Endothelial cell (in vitro differentiated cells): ENCODE measurements at regions not wholly inside any gene's neighbourhood (a gene's known extent, or its start where the extent isn't known, plus 50 kb on each side); places are given as distances from the start of the nearest gene placed in this dataset.

Experiments
- DNase-seq: peaks from one replicate; pipeline ENCODE4 v3.0.0; 2021; ENCODE audit warnings: low spot score
- H3K27ac Mint-ChIP-seq: one replicate; pipeline ENCODE4 v1.8.0; 2021; ENCODE audit warnings: mixed read lengths, inconsistent platforms; ENCODE audit not compliant: unreplicated experiment
- H3K27me3 Mint-ChIP-seq: one replicate; pipeline ENCODE4 v1.8.0; 2021; ENCODE audit warnings: mild to moderate bottlenecking, moderate library complexity, mixed read lengths, inconsistent platforms; ENCODE audit not compliant: unreplicated experiment
- H3K36me3 Mint-ChIP-seq: one replicate; pipeline ENCODE4 v1.8.0; 2021; ENCODE audit warnings: mild to moderate bottlenecking, low read depth, mixed read lengths, inconsistent platforms; ENCODE audit not compliant: unreplicated experiment
- H3K4me1 Mint-ChIP-seq: one replicate; pipeline ENCODE4 v1.8.0; 2021; ENCODE audit warnings: mild to moderate bottlenecking, mixed read lengths, inconsistent platforms; ENCODE audit not compliant: unreplicated experiment
- H3K4me3 Mint-ChIP-seq: one replicate; pipeline ENCODE4 v1.8.0; 2021; ENCODE audit warnings: mild to moderate bottlenecking, mixed read lengths, inconsistent platforms; ENCODE audit not compliant: unreplicated experiment
- H3K9me3 Mint-ChIP-seq: one replicate; pipeline ENCODE4 v1.8.0; 2021; ENCODE audit warnings: mixed read lengths, inconsistent platforms; ENCODE audit not compliant: unreplicated experiment
- CTCF ChIP-seq: fragments of 200-600 bp; sonication (generic); IDR thresholded peaks from one replicate; pipeline ENCODE4 v1.5.0; 2021; ENCODE audit warnings: antibody characterized with exemption; ENCODE audit not compliant: unreplicated experiment

GRCh38 chr13:84741253-84741652, 859.0 kb upstream of the SLITRK1 start:
- Mint-ChIP-seq H3K36me3 (no peaks in the 10 kb centered on the region), H3K9me3 (no peaks in the 10 kb centered on the region), H3K4me3 (no peak overlapping the region), H3K4me1 (peaks cover 36% of the 10 kb centered on the region), H3K27ac (peak overlapping the region; percentile 2), H3K27me3 (no peaks in the 10 kb centered on the region)
- no peak for DNase-seq
- TF ChIP-seq CTCF = no peak

- H3K27ac Mint-ChIP-seq = no peak overlapping the region
- no peaks in the 10 kb centered on the region for H3K36me3 Mint-ChIP-seq
- DNase-seq = no peak
- peaks cover 43% of the 10 kb centered on the region for H3K4me1 Mint-ChIP-seq
- no peaks in the 10 kb centered on the region for H3K27me3 Mint-ChIP-seq
- no peak overlapping the region for H3K4me3 Mint-ChIP-seq
- H3K9me3 Mint-ChIP-seq = no peaks in the 10 kb centered on the region
- no peak for TF ChIP-seq CTCF
Observed at GRCh38 chr13:84739021-84739420, 856.7 kb upstream of the SLITRK1 start.

- TF ChIP-seq CTCF = no peak
- H3K27ac Mint-ChIP-seq = no peak overlapping the region
- H3K9me3 Mint-ChIP-seq = no peaks in the 10 kb centered on the region
- H3K36me3 Mint-ChIP-seq = no peaks in the 10 kb centered on the region
- no peak overlapping the region for H3K4me3 Mint-ChIP-seq
- DNase-seq = no peak
- H3K27me3 Mint-ChIP-seq = no peaks in the 10 kb centered on the region
- H3K4me1 Mint-ChIP-seq = peaks cover 34% of the 10 kb centered on the region
Observed at GRCh38 chr13:84737661-84738060, 855.4 kb upstream of the SLITRK1 start.

- TF ChIP-seq CTCF = no peak
- Mint-ChIP-seq H3K36me3 (no peaks in the 10 kb centered on the region), H3K4me1 (peaks cover 7% of the 10 kb centered on the region), H3K9me3 (no peaks in the 10 kb centered on the region), H3K4me3 (no peak overlapping the region), H3K27me3 (no peaks in the 10 kb centered on the region), H3K27ac (no peak overlapping the region)
- no peak for DNase-seq
Observed at GRCh38 chr13:84730376-84730775, 848.1 kb upstream of the SLITRK1 start.

GRCh38 chr13:84705982-84706710, 823.9 kb upstream of the SLITRK1 start:
- Mint-ChIP-seq H3K27ac (no peak overlapping the region), H3K4me3 (no peak overlapping the region), H3K36me3 (no peaks in the 10 kb centered on the region), H3K4me1 (no peaks in the 10 kb centered on the region), H3K9me3 (no peaks in the 10 kb centered on the region), H3K27me3 (no peaks in the 10 kb centered on the region)
- no peak for DNase-seq
- no peak for TF ChIP-seq CTCF
